Suprapubic skin (tissue), 4 donors: ENCODE measurements at regions not wholly inside any gene's neighbourhood (a gene's known extent, or its start where the extent isn't known, plus 50 kb on each side); places are given as distances from the start of the nearest gene placed in this dataset.
A peak's percentile ranks its signal among the peaks of the same experiment; 100 is the strongest.

Source experiments
- DNase-seq, 2 donors: peaks; one replicate each; pipeline ENCODE4 v3.0.0-alpha.2; 2019; ENCODE audit warnings: low spot score in 2 of 2
- H3K27ac ChIP-seq: fragments of 200-600 bp; sonication (generic); one replicate; pipeline ENCODE4 v1.5.1; 2019
- H3K27me3 ChIP-seq: fragments of 200-600 bp; sonication (generic); one replicate; pipeline ENCODE4 v1.5.1; 2019
- H3K36me3 ChIP-seq: fragments of 200-600 bp; sonication (generic); one replicate; pipeline ENCODE4 v1.5.1; 2019
- H3K4me1 ChIP-seq: fragments of 200-600 bp; sonication (generic); one replicate; pipeline ENCODE4 v1.5.1; 2019
- H3K4me3 ChIP-seq: fragments of 200-600 bp; sonication (generic); one replicate; pipeline ENCODE4 v1.5.1; 2019; ENCODE audit warnings: mild to moderate bottlenecking
- H3K9me3 ChIP-seq: fragments of 200-600 bp; sonication (generic); one replicate; pipeline ENCODE4 v1.5.1; 2019
- EP300 ChIP-seq: sonication (generic); formaldehyde crosslinking; IDR thresholded peaks from one replicate; pipeline ENCODE4 v1.6.1; 2017; ENCODE audit warnings: antibody characterized with exemption
- POLR2A ChIP-seq, 2 donors: fragments of 450-650 bp; IDR thresholded peaks; one replicate each; pipeline ENCODE4 v1.6.1; 2017; ENCODE audit warnings: antibody characterized with exemption in 2 of 2, mild to moderate bottlenecking in 2 of 2, moderate library complexity in 2 of 2
- POLR2AphosphoS5 ChIP-seq, 3 donors: sonication (generic); formaldehyde crosslinking; IDR thresholded peaks; one replicate each; pipeline ENCODE4 v1.6.1; 2017; ENCODE audit warnings: antibody characterized with exemption in 3 of 3
- WGBS: methylation state at CpG from one replicate; pipeline ENCODE4 v1.1.5; 2018; 5-methylcytosine and 5-hydroxymethylcytosine counted together
- TF ChIP-seq, protein P1 (sequence below), 2 donors: fragments of 200-600 bp in 1 of 2; fragments of 450-650 bp in 1 of 2; sonication (generic) in 1 of 2; IDR thresholded peaks; one replicate each; pipeline ENCODE4 v1.5.1; 2016 to 2019; ENCODE audit warnings: antibody characterized with exemption in 2 of 2, mild to moderate bottlenecking in 1 of 2, moderate library complexity in 1 of 2

DNA sequence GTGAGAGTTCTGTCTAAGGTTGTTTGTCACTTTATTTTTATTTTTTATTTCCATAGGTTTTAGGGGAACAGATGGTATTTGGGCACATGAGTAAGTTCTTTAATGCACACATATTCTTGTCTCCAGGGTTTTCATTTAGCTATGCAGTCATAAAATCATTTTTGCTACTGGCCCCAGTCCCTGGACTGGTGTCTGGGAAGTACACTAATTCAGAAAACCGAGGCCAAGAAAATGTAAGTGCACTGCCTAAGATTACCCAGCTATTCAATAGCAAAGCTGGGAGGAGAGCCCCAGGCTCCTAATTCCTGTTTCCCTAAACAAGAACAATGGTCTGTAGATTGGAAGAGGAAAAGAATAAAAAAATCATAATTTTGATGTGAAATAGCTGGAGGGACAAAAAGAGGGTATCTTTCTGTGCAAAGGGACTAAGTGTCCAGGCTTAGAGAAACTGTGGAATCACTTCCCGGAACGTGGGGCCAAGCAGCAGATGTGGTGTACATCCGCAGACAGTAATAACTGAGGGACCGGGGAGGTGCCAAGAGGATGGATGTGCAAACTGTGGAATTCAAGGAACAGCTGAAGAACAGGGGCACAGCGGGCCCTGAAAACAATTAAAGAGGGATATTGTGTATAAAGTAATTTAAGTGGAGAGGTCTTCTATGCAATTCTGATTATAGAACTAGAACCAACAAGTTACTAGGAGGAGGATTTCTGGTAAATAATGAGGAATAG is 236.3 kb downstream of the ACKR3 start:
- H3K4me1 ChIP-seq = no peaks in the 10 kb centered on the region
- peak overlapping the region; percentile 14 for H3K27ac ChIP-seq
- H3K27me3 ChIP-seq = peaks cover 5% of the 10 kb centered on the region
- H3K9me3 ChIP-seq = peaks cover 5% of the 10 kb centered on the region
- TF ChIP-seq POLR2AphosphoS5 (IDR thresholded peaks at IDR 0.05) = no peak
- TF ChIP-seq, protein P1, sequence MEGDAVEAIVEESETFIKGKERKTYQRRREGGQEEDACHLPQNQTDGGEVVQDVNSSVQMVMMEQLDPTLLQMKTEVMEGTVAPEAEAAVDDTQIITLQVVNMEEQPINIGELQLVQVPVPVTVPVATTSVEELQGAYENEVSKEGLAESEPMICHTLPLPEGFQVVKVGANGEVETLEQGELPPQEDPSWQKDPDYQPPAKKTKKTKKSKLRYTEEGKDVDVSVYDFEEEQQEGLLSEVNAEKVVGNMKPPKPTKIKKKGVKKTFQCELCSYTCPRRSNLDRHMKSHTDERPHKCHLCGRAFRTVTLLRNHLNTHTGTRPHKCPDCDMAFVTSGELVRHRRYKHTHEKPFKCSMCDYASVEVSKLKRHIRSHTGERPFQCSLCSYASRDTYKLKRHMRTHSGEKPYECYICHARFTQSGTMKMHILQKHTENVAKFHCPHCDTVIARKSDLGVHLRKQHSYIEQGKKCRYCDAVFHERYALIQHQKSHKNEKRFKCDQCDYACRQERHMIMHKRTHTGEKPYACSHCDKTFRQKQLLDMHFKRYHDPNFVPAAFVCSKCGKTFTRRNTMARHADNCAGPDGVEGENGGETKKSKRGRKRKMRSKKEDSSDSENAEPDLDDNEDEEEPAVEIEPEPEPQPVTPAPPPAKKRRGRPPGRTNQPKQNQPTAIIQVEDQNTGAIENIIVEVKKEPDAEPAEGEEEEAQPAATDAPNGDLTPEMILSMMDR (IDR thresholded peaks at IDR 0.05) = no peak
- no peak for TF ChIP-seq EP300
- no peak for TF ChIP-seq POLR2A (IDR thresholded peaks at IDR 0.05)
- H3K36me3 ChIP-seq = no peaks in the 10 kb centered on the region
- 48% methylated on average over 6 of the region's 6 CpGs for WGBS
- H3K4me3 ChIP-seq = no peak overlapping the region
- no peak for DNase-seq

DNA sequence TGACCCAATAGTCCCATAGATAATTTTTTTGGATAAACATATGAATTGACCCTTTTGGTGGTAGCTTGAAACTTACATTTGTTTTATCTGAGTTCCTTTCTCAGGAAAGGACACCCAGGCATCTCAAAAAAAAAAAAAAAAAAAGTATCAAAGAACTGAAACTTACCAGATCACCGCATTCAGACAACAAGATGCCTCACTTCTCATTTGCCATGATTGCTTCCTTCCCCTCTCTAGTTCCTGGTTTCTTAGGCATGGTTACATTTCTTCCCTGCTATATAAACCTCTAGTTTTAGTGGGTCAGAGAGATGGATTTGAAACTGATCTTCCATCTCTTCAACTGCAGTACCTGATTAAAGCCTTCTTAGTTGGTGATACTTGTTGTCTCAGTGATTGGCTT is 240.1 kb downstream of the ACKR3 start:
- no peak overlapping the region for H3K27ac ChIP-seq
- H3K9me3 ChIP-seq = peaks cover 5% of the 10 kb centered on the region
- TF ChIP-seq EP300 = no peak
- TF ChIP-seq POLR2AphosphoS5 (IDR thresholded peaks at IDR 0.05) = no peak
- no peak for TF ChIP-seq POLR2A (IDR thresholded peaks at IDR 0.05)
- TF ChIP-seq, protein P1 (IDR thresholded peaks at IDR 0.05) = no peak
- no peaks in the 10 kb centered on the region for H3K36me3 ChIP-seq
- 90% methylated on average over 1 of the region's 1 CpG for WGBS
- no peaks in the 10 kb centered on the region for H3K27me3 ChIP-seq
- H3K4me3 ChIP-seq = no peak overlapping the region
- peaks cover 11% of the 10 kb centered on the region for H3K4me1 ChIP-seq
- no peak for DNase-seq

- DNase-seq = no peak
- no peak overlapping the region for H3K27ac ChIP-seq
- 92% methylated on average over 4 of the region's 4 CpGs for WGBS
- TF ChIP-seq POLR2AphosphoS5 (IDR thresholded peaks at IDR 0.05) (no peak), POLR2A (IDR thresholded peaks at IDR 0.05) (no peak), EP300 (no peak)
- TF ChIP-seq, protein P1 (IDR thresholded peaks at IDR 0.05) = no peak
- no peak overlapping the region for H3K4me3 ChIP-seq
- H3K4me1 ChIP-seq = peaks cover 11% of the 10 kb centered on the region
- H3K9me3 ChIP-seq = peaks cover 5% of the 10 kb centered on the region
- H3K36me3 ChIP-seq = no peaks in the 10 kb centered on the region
- no peaks in the 10 kb centered on the region for H3K27me3 ChIP-seq
These were observed 241.5 kb downstream of the ACKR3 start for GRCh38 chr2:236811062-236811656.

- H3K4me1 ChIP-seq = peaks cover 11% of the 10 kb centered on the region
- TF ChIP-seq POLR2AphosphoS5 (IDR thresholded peaks at IDR 0.05) = no peak
- TF ChIP-seq, protein P1 (IDR thresholded peaks at IDR 0.05) = no peak
- no peak for TF ChIP-seq EP300
- no peak for TF ChIP-seq POLR2A (IDR thresholded peaks at IDR 0.05)
- peaks cover 3% of the 10 kb centered on the region for H3K27me3 ChIP-seq
- H3K36me3 ChIP-seq = no peaks in the 10 kb centered on the region
- H3K4me3 ChIP-seq = no peak overlapping the region
- 43% methylated on average over 2 of the region's 4 CpGs for WGBS
- no peak overlapping the region for H3K27ac ChIP-seq
- DNase-seq = no peak
- H3K9me3 ChIP-seq = peaks cover 1% of the 10 kb centered on the region
These were observed 244.1 kb downstream of the ACKR3 start for GRCh38 chr2:236813766-236814165.

DNA sequence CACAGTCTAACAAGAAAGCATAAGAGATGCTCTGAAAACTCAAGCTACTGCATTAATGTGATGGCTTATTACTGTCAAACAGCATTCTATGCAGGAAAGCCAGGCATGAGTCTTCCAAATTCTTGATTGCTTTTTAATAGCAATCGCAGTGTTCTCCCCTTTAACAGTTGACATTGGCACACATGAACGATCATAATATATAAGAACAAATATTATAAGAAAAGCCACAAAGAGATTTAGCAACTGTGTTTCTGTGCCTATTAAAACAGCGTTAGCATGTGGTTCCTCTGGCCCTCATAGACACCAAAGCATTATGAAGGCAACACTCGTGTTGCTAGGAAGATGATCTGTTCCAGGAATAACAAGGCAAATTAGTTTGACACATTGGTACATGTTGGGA is 245.0 kb downstream of the ACKR3 start:
- Histone ChIP-seq H3K9me3 (no peaks in the 10 kb centered on the region), H3K27me3 (peaks cover 3% of the 10 kb centered on the region), H3K36me3 (no peaks in the 10 kb centered on the region), H3K4me1 (peaks cover 11% of the 10 kb centered on the region), H3K4me3 (no peak overlapping the region), H3K27ac (no peak overlapping the region)
- 47% methylated on average over 4 of the region's 4 CpGs for WGBS
- TF ChIP-seq, protein P1 (IDR thresholded peaks at IDR 0.05) = no peak
- peak in 1 of 3 donors; percentile 11 for TF ChIP-seq POLR2AphosphoS5 (IDR thresholded peaks at IDR 0.05)
- TF ChIP-seq POLR2A (IDR thresholded peaks at IDR 0.05) = no peak
- DNase-seq = no peak
